Fibroblast of lung (primary cell): ENCODE measurements at regions not wholly inside any gene's neighbourhood (a gene's known extent, or its start where the extent isn't known, plus 50 kb on each side); places are given as distances from the start of the nearest gene placed in this dataset.

Experiments
- DNase-seq, 2 donors: peaks; one replicate each; pipeline versions ENCODE4 v3.0.0 to v3.0.0-alpha.2; 2010; ENCODE audit warnings: low read depth in 2 of 2
- H2AFZ ChIP-seq: 2 replicates; pipeline ENCODE4 v1.5.1; 2012; ENCODE audit warnings: low read length, control low read depth, inconsistent platforms
- H3K27ac ChIP-seq: 2 replicates; pipeline ENCODE4 v1.5.1; 2011; ENCODE audit warnings: low read length, control low read depth; ENCODE audit not compliant: insufficient read depth
- H3K27me3 ChIP-seq: 2 replicates; pipeline ENCODE4 v1.5.1; 2011; ENCODE audit warnings: mild to moderate bottlenecking, low read length; ENCODE audit not compliant: control insufficient read depth, insufficient read depth
- H3K36me3 ChIP-seq: 2 replicates; pipeline ENCODE4 v1.5.1; 2011; ENCODE audit warnings: low read length; ENCODE audit not compliant: control insufficient read depth, insufficient read depth
- H3K4me1 ChIP-seq: 2 replicates; pipeline ENCODE4 v1.5.1; 2011; ENCODE audit warnings: low read length; ENCODE audit not compliant: control insufficient read depth, insufficient read depth; ENCODE audit errors: extremely low read depth
- H3K4me2 ChIP-seq: 2 replicates; pipeline ENCODE4 v1.5.1; 2011; ENCODE audit warnings: low read length, control low read depth; ENCODE audit not compliant: insufficient read depth; ENCODE audit errors: extremely low read depth
- H3K4me3 ChIP-seq, 4 experiments: fragments of 200-600 bp in 1 of 4; sonication (generic) in 1 of 4; replicated peaks in 1 of 4; 2 replicates each; pipeline ENCODE4 v1.5.1; 2011 to 2016; ENCODE audit warnings: low read length in 4 of 4, low read depth in 3 of 4, mild to moderate bottlenecking in 3 of 4, control low read depth in 2 of 4, inconsistent platforms in 1 of 4, mixed read lengths in 1 of 4; ENCODE audit not compliant: insufficient read depth in 1 of 4; ENCODE audit errors: control extremely low read depth in 1 of 4
- H3K79me2 ChIP-seq: 2 replicates; pipeline ENCODE4 v1.5.1; 2012; ENCODE audit warnings: mild to moderate bottlenecking, low read length, inconsistent platforms; ENCODE audit not compliant: control insufficient read depth, insufficient read depth
- H3K9ac ChIP-seq: 2 replicates; pipeline ENCODE4 v1.5.1; 2011; ENCODE audit warnings: mild to moderate bottlenecking, low read length, control low read depth; ENCODE audit not compliant: insufficient read depth
- H3K9me3 ChIP-seq: 2 replicates; pipeline ENCODE4 v1.5.1; 2012; ENCODE audit warnings: low read depth, low read length; ENCODE audit not compliant: control insufficient read depth, insufficient read depth
- H4K20me1 ChIP-seq: 2 replicates; pipeline ENCODE4 v1.5.1; 2011; ENCODE audit warnings: low read length; ENCODE audit not compliant: control insufficient read depth, insufficient read depth; ENCODE audit errors: extremely low read depth
- CTCF ChIP-seq, 2 donors: IDR thresholded peaks in 1 of 2; conservative IDR thresholded peaks in 1 of 2; 1 replicate in 1 of 2; 2 replicates in 1 of 2; pipeline ENCODE4 v1.5.1; 2011 to 2012; ENCODE audit warnings: low read length in 2 of 2, control low read depth in 1 of 2, inconsistent platforms in 1 of 2, low read depth in 1 of 2, mild to moderate bottlenecking in 1 of 2
- EZH2 ChIP-seq: IDR thresholded peaks from 2 replicates; pipeline ENCODE4 v1.5.1; 2012; ENCODE audit warnings: low read length, control low read depth, mild to moderate bottlenecking; ENCODE audit errors: missing control alignments

DNA sequence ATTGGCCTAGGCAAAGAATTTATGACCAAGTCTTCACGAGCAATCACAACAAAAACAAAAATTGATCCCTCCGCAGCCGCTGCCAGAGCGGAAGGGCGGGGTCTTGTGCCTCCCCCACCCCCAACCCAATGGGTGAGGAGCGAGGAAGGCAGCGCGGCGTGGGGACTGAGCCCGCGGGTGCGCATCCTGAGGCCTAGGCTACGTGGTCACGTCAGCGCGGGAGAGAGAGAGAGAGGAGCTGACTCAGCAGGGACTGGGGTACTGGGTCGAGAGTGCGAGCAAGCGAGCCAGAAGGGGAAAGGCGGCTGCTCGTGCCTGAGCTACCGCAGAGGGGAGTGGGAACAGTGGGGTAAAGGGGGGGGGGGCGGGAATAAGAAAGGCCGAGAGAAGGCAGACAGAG is 90.1 kb upstream of the FERMT1 start:
- no peak overlapping the region for H3K27ac ChIP-seq
- H3K4me3 ChIP-seq: no peak overlapping the region
- H3K4me2 ChIP-seq: no peak overlapping the region
- H3K79me2 ChIP-seq: no peaks in the 10 kb centered on the region
- no peaks in the 10 kb centered on the region for H3K9me3 ChIP-seq
- no peaks in the 10 kb centered on the region for H3K36me3 ChIP-seq
- H4K20me1 ChIP-seq: no peaks in the 10 kb centered on the region
- H2AFZ ChIP-seq: no peak overlapping the region
- DNase-seq: no peak
- no peaks in the 10 kb centered on the region for H3K4me1 ChIP-seq
- no peak overlapping the region for H3K9ac ChIP-seq
- no peaks in the 10 kb centered on the region for H3K27me3 ChIP-seq
- no peak for TF ChIP-seq EZH2
- TF ChIP-seq CTCF (conservative IDR thresholded peaks at IDR 0.05 in 1 of 2, IDR thresholded peaks at IDR 0.05 in 1 of 2; ENCODE audit: low read depth in 1 of 2, low read length in 2 of 2): no peak

- H3K27me3 ChIP-seq: no peaks in the 10 kb centered on the region
- H4K20me1 ChIP-seq: no peaks in the 10 kb centered on the region
- H3K27ac ChIP-seq: no peak overlapping the region
- no peaks in the 10 kb centered on the region for H3K79me2 ChIP-seq
- no peaks in the 10 kb centered on the region for H3K4me1 ChIP-seq
- DNase-seq: no peak
- TF ChIP-seq CTCF (conservative IDR thresholded peaks at IDR 0.05 in 1 of 2, IDR thresholded peaks at IDR 0.05 in 1 of 2; ENCODE audit: low read depth in 1 of 2, low read length in 2 of 2): no peak
- no peak for TF ChIP-seq EZH2
- no peak overlapping the region for H3K4me2 ChIP-seq
- H2AFZ ChIP-seq: no peak overlapping the region
- H3K36me3 ChIP-seq: no peaks in the 10 kb centered on the region
- no peak overlapping the region for H3K4me3 ChIP-seq
- H3K9me3 ChIP-seq: no peaks in the 10 kb centered on the region
- no peak overlapping the region for H3K9ac ChIP-seq
Observed at GRCh38 chr20:6209093-6209492, 86.3 kb upstream of the FERMT1 start.

- Histone ChIP-seq H2AFZ (no peak overlapping the region), H4K20me1 (no peaks in the 10 kb centered on the region), H3K4me2 (no peak overlapping the region), H3K4me3 (no peak overlapping the region), H3K36me3 (no peaks in the 10 kb centered on the region), H3K9ac (no peak overlapping the region), H3K79me2 (no peaks in the 10 kb centered on the region), H3K9me3 (no peaks in the 10 kb centered on the region), H3K4me1 (no peaks in the 10 kb centered on the region), H3K27ac (no peak overlapping the region), H3K27me3 (no peaks in the 10 kb centered on the region)
- DNase-seq: no peak
- no peak for TF ChIP-seq CTCF (conservative IDR thresholded peaks at IDR 0.05 in 1 of 2, IDR thresholded peaks at IDR 0.05 in 1 of 2; ENCODE audit: low read depth in 1 of 2, low read length in 2 of 2)
- TF ChIP-seq EZH2: no peak
Observed at GRCh38 chr20:6200092-6200491, 77.3 kb upstream of the FERMT1 start.
